PFSK-1 (cell line): ENCODE measurements at regions not wholly inside any gene's neighbourhood (a gene's known extent, or its start where the extent isn't known, plus 50 kb on each side); places are given as distances from the start of the nearest gene placed in this dataset.

Experiments
- FOXP2 ChIP-seq: optimal IDR thresholded peaks from 2 replicates; pipeline ENCODE3; 2011; ENCODE audit warnings: borderline replicate concordance, control low read depth, inconsistent platforms; ENCODE audit not compliant: insufficient read depth; ENCODE audit errors: extremely low read length, extremely low read depth
- POLR2AphosphoS5 ChIP-seq: IDR thresholded peaks from 2 replicates; pipeline ENCODE4 v1.6.1; 2012; ENCODE audit warnings: low read depth, mild to moderate bottlenecking, control low read depth, low read length, moderate library complexity
- SIN3A ChIP-seq: IDR thresholded peaks from 2 replicates; pipeline ENCODE4 v1.6.1; 2012; ENCODE audit warnings: mild to moderate bottlenecking, low read length, moderate library complexity, borderline replicate concordance; ENCODE audit not compliant: insufficient read depth
- TAF1 ChIP-seq: IDR thresholded peaks from 2 replicates; pipeline ENCODE4 v1.6.1; 2012; ENCODE audit warnings: low read length, control low read depth, borderline replicate concordance; ENCODE audit not compliant: insufficient read depth
- TF ChIP-seq, protein P1 (sequence below), 2 experiments: IDR thresholded peaks; 2 replicates each; pipeline versions ENCODE4 v1.6.1 to v1.8.0; 2011 to 2012; ENCODE audit warnings: low read depth in 2 of 2, low read length in 2 of 2, control low read depth in 1 of 2, inconsistent platforms in 1 of 2, mild to moderate bottlenecking in 1 of 2, moderate library complexity in 1 of 2; ENCODE audit not compliant: insufficient read depth in 1 of 2

DNA sequence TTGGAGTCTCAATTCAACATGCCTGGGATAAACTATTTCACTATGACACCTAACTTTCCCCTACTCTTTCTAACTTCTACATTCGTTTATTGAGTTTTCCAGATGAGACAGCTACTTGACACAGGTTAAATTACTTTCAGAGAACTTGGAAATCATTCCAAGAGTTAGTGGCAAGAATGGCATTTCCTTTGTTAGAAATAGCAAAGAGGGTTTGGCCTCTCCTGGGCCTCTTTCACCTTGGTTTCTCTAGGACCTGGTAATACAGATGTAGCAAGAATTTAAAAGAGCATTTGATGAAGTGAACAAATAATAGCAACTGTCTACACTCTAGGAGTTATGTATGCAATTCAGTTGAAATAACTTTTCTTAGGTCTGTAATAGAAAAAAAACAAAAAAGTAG is 748.9 kb downstream of the MECOM start:
- TF ChIP-seq SIN3A: no peak
- TF ChIP-seq POLR2AphosphoS5: no peak
- TF ChIP-seq, protein P1, sequence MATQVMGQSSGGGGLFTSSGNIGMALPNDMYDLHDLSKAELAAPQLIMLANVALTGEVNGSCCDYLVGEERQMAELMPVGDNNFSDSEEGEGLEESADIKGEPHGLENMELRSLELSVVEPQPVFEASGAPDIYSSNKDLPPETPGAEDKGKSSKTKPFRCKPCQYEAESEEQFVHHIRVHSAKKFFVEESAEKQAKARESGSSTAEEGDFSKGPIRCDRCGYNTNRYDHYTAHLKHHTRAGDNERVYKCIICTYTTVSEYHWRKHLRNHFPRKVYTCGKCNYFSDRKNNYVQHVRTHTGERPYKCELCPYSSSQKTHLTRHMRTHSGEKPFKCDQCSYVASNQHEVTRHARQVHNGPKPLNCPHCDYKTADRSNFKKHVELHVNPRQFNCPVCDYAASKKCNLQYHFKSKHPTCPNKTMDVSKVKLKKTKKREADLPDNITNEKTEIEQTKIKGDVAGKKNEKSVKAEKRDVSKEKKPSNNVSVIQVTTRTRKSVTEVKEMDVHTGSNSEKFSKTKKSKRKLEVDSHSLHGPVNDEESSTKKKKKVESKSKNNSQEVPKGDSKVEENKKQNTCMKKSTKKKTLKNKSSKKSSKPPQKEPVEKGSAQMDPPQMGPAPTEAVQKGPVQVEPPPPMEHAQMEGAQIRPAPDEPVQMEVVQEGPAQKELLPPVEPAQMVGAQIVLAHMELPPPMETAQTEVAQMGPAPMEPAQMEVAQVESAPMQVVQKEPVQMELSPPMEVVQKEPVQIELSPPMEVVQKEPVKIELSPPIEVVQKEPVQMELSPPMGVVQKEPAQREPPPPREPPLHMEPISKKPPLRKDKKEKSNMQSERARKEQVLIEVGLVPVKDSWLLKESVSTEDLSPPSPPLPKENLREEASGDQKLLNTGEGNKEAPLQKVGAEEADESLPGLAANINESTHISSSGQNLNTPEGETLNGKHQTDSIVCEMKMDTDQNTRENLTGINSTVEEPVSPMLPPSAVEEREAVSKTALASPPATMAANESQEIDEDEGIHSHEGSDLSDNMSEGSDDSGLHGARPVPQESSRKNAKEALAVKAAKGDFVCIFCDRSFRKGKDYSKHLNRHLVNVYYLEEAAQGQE (IDR thresholded peaks at IDR 0.05; ENCODE audit: insufficient read depth in 1 of 2, low read depth in 2 of 2, low read length in 2 of 2): no peak
- TF ChIP-seq TAF1: no peak

DNA sequence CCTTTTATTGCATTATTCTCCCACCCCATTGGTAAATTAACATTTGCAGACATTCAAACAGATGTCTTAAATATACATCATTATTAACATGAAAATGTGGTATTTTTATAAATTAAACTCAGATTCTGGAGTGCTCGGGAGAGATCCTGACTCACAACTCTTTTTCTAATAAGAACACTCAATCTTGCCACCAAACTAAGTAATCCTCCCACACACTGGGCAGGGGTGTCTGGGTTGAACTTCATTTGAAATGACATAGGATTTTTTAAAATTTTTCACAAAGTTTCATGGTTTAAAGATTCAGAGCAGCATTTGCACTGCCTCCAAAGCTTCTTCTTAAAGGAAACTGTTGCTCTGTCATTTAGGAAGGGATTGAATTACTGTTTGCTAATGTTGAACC is 754.3 kb downstream of the MECOM start:
- TF ChIP-seq SIN3A (no peak), POLR2AphosphoS5 (no peak), TAF1 (no peak), FOXP2 (no peak)
- TF ChIP-seq, protein P1 (IDR thresholded peaks at IDR 0.05; ENCODE audit: insufficient read depth in 1 of 2, low read depth in 2 of 2, low read length in 2 of 2): no peak

DNA sequence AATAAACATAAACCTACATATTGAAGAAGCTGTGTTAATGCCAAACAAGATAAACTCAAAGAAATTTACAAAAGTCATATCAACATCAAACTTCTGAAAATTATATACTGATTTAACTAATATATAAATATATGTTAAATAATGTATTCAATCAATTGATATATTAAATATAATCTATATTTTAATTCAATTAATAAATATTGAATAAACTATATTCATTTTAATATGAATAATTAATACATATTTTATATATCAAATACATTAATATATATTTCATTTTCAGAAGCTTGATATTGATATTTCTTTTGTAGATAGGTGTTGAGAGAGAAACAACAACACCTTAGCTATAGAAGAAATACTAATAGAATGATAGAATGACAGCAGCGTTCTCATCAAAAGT is 768.1 kb downstream of the MECOM start:
- TF ChIP-seq SIN3A (no peak), TAF1 (no peak), POLR2AphosphoS5 (no peak), FOXP2 (no peak)
- TF ChIP-seq, protein P1 (IDR thresholded peaks at IDR 0.05; ENCODE audit: insufficient read depth in 1 of 2, low read depth in 2 of 2, low read length in 2 of 2): no peak

DNA sequence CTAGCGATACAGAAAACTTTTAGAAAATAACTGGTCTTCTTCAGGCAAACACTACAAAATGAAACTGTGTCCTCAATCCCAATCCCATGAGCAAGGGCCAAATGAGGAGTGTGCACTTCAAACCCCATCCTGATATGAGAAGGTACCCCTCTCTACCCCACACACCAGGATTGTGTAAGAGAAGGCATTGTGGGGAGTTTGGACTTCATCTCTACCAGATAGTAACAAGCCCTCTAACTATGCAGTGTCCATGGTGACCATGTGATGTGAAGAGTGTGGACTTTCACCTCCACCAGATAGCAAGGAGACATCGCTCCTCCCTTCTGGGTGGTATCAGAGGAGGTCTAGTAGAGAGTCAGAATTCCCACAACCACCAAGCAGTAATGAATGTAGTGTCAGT is 769.3 kb downstream of the MECOM start:
- no peak for TF ChIP-seq FOXP2
- TF ChIP-seq TAF1: no peak
- TF ChIP-seq SIN3A: no peak
- TF ChIP-seq, protein P1 (IDR thresholded peaks at IDR 0.05; ENCODE audit: insufficient read depth in 1 of 2, low read depth in 2 of 2, low read length in 2 of 2): no peak
- TF ChIP-seq POLR2AphosphoS5: no peak

DNA sequence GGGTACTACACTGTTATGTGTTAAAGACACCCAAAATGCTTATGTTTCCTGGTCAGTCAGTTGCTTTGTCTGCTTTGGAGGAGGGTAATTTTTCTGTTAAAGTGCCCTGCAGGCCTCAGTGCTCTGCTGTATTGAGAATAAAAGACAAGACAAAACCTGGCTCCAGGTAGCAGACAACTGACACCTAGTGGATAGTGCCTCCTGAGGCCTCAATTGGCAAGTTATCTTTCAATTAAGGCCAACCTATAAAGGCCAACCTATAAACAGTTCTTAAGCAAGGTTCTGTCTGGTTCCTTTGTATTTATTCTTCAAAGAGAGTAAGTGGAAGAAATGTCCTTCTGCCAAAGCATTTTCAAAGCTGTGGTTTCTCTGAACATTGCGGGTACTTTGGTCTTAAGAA is 773.8 kb downstream of the MECOM start:
- TF ChIP-seq, protein P1 (IDR thresholded peaks at IDR 0.05; ENCODE audit: insufficient read depth in 1 of 2, low read depth in 2 of 2, low read length in 2 of 2): no peak
- no peak for TF ChIP-seq SIN3A
- no peak for TF ChIP-seq TAF1
- no peak for TF ChIP-seq FOXP2
- TF ChIP-seq POLR2AphosphoS5: no peak
